SK-N-SH treated with all-trans-retinoic acid at 6 μM for 48 hours (cell line): ENCODE measurements at regions not wholly inside any gene's neighbourhood (a gene's known extent, or its start where the extent isn't known, plus 50 kb on each side); places are given as distances from the start of the nearest gene placed in this dataset.

Experiments
- ATAC-seq: fragments of 200-7000 bp; cut with Tn5 transposase; 3 replicates; pipeline ENCODE4 v1.9.1; 2020; ENCODE audit warnings: mild to moderate bottlenecking, moderate library complexity
- ARNTL ChIP-seq: fragments of 450-650 bp; formaldehyde crosslinking; IDR thresholded peaks from 2 replicates; pipeline ENCODE4 v1.5.0; 2020; ENCODE audit warnings: low read depth, mild to moderate bottlenecking, moderate library complexity, borderline replicate concordance
- BACH2 ChIP-seq: fragments of 250-450 bp; sonication (Bioruptor Pico); IDR thresholded peaks from 2 replicates; pipeline ENCODE4 v1.9.0; 2021; ENCODE audit warnings: mild to moderate bottlenecking, borderline replicate concordance
- ESRRG ChIP-seq: fragments of 250-450 bp; sonication (Bioruptor Pico); IDR thresholded peaks from 2 replicates; pipeline ENCODE4 v1.6.1; 2021; ENCODE audit warnings: mild to moderate bottlenecking
- GLIS3 ChIP-seq: fragments of 250-450 bp; sonication (Bioruptor Pico); IDR thresholded peaks from 2 replicates; pipeline ENCODE4 v1.5.0; 2020; ENCODE audit warnings: mild to moderate bottlenecking, moderate library complexity
- ISL1 ChIP-seq: fragments of 250-450 bp; sonication (Bioruptor Pico); IDR thresholded peaks from 2 replicates; pipeline ENCODE4 v2.1.2; 2022; ENCODE audit warnings: mild to moderate bottlenecking, moderate library complexity
- PPARA ChIP-seq: fragments of 250-450 bp; sonication (Bioruptor Pico); IDR thresholded peaks from 2 replicates; pipeline ENCODE4 v1.5.0; 2020; ENCODE audit warnings: mild to moderate bottlenecking, borderline replicate concordance
- RARB ChIP-seq: fragments of 250-450 bp; sonication (Bioruptor Pico); IDR thresholded peaks from 2 replicates; pipeline ENCODE4 v1.8.0; 2021; ENCODE audit warnings: mild to moderate bottlenecking, moderate library complexity
- SNAI2 ChIP-seq: fragments of 250-450 bp; sonication (Bioruptor Pico); IDR thresholded peaks from 2 replicates; pipeline ENCODE4 v1.5.0; 2020; ENCODE audit warnings: mild to moderate bottlenecking, moderate library complexity
- TCF4 ChIP-seq: fragments of 250-450 bp; sonication (Bioruptor Pico); IDR thresholded peaks from 2 replicates; pipeline ENCODE4 v1.8.0; 2021; ENCODE audit warnings: mild to moderate bottlenecking, moderate library complexity, borderline replicate concordance
- TOX ChIP-seq: fragments of 250-450 bp; sonication (Bioruptor Pico); IDR thresholded peaks from 2 replicates; pipeline ENCODE4 v1.8.0; 2021; ENCODE audit warnings: mild to moderate bottlenecking, moderate library complexity, borderline replicate concordance
- TSHZ2 ChIP-seq: fragments of 250-450 bp; sonication (Bioruptor Pico); IDR thresholded peaks from 2 replicates; pipeline ENCODE4 v1.5.0; 2020; ENCODE audit warnings: mild to moderate bottlenecking, moderate library complexity
- ZC3H10 ChIP-seq: fragments of 250-450 bp; sonication (Bioruptor Pico); IDR thresholded peaks from 2 replicates; pipeline ENCODE4 v1.5.1; 2021; ENCODE audit warnings: mild to moderate bottlenecking, moderate library complexity
- ZFP30 ChIP-seq: fragments of 450-650 bp; formaldehyde crosslinking; IDR thresholded peaks from 2 replicates; pipeline ENCODE4 v1.5.0; 2022; ENCODE audit warnings: mild to moderate bottlenecking, moderate library complexity
- ZNF565 ChIP-seq: fragments of 450-650 bp; formaldehyde crosslinking; conservative IDR thresholded peaks from 2 replicates; pipeline ENCODE4 v1.5.0; 2020; ENCODE audit warnings: low read depth, mild to moderate bottlenecking, moderate library complexity
- ZNF8 ChIP-seq: fragments of 450-650 bp; formaldehyde crosslinking; IDR thresholded peaks from 2 replicates; pipeline ENCODE4 v1.5.0; 2020; ENCODE audit warnings: mild to moderate bottlenecking, moderate library complexity
- TF ChIP-seq, protein P1 (sequence below): fragments of 250-450 bp; sonication (Bioruptor Pico); IDR thresholded peaks from 2 replicates; pipeline ENCODE4 v1.5.1; 2020; ENCODE audit warnings: low read depth, mild to moderate bottlenecking, moderate library complexity
- TF ChIP-seq, protein P2 (sequence below): fragments of 250-450 bp; sonication (Bioruptor Pico); IDR thresholded peaks from 2 replicates; pipeline ENCODE4 v1.5.1; 2021; ENCODE audit warnings: mild to moderate bottlenecking, moderate library complexity
- TF ChIP-seq, protein P3 (sequence below): fragments of 250-450 bp; sonication (Bioruptor Pico); IDR thresholded peaks from 2 replicates; pipeline ENCODE4 v1.8.0; 2020; ENCODE audit warnings: mild to moderate bottlenecking, moderate library complexity, borderline replicate concordance

DNA sequence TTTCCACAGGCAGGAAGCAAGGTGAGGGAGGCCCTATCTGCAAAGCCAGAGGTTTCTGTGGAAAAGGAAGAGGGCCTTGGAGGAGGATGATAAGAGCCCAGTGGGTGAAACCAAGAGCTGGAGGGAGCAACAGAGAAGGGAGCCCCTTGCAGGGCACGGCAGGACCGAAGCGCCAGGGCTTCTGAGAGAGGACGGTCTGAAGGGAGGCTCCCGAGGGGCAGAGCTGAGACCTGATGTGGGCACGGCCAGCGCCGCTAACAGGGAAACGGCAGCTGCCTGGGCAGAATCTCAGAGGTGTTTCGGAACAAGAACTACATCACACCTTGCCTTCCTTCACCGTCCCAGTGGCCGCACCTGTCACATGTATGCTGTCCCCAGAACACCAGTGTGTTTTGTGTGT lies 144.3 kb upstream of the ADARB2 start (continued):
- TF ChIP-seq BACH2 (no peak), ZC3H10 (CRISPR knock-in tag) (no peak)
- TF ChIP-seq, all 23 proteins: peak for 0

DNA sequence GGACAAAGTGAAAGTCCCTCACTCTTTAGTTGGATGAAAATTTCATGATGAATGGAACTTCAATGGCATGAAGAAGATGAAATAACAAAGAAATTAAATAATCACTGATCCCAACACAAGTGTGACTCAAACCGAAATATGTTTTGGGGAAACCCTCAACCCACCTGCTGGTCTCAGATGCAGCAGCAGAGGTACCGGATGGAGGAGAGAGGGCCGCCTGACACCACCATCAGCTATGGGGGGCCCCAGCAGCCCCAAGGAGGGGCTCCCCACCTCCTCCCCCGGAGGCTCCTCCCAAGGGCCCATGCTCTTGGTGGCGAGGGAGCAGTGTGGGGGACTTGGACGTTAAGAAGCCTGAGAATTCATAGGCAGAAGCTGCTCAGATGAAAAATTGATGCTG lies 137.2 kb upstream of the ADARB2 start:
- no peak for TF ChIP-seq RARB
- no peak for TF ChIP-seq ZC3H10 (CRISPR knock-in tag)
- TF ChIP-seq ZFP30, result no peak
- TF ChIP-seq, protein P1, sequence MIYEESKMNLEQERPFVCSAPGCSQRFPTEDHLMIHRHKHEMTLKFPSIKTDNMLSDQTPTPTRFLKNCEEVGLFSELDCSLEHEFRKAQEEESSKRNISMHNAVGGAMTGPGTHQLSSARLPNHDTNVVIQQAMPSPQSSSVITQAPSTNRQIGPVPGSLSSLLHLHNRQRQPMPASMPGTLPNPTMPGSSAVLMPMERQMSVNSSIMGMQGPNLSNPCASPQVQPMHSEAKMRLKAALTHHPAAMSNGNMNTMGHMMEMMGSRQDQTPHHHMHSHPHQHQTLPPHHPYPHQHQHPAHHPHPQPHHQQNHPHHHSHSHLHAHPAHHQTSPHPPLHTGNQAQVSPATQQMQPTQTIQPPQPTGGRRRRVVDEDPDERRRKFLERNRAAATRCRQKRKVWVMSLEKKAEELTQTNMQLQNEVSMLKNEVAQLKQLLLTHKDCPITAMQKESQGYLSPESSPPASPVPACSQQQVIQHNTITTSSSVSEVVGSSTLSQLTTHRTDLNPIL, result no peak
- TF ChIP-seq SNAI2, result no peak
- no peak for TF ChIP-seq GLIS3 (CRISPR knock-in tag)
- no peak for TF ChIP-seq BACH2
- TF ChIP-seq, protein P2, sequence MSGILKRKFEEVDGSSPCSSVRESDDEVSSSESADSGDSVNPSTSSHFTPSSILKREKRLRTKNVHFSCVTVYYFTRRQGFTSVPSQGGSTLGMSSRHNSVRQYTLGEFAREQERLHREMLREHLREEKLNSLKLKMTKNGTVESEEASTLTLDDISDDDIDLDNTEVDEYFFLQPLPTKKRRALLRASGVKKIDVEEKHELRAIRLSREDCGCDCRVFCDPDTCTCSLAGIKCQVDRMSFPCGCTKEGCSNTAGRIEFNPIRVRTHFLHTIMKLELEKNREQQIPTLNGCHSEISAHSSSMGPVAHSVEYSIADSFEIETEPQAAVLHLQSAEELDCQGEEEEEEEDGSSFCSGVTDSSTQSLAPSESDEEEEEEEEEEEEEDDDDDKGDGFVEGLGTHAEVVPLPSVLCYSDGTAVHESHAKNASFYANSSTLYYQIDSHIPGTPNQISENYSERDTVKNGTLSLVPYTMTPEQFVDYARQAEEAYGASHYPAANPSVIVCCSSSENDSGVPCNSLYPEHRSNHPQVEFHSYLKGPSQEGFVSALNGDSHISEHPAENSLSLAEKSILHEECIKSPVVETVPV (CRISPR knock-in tag), result no peak
- no peak for TF ChIP-seq TCF4 (CRISPR knock-in tag)
- TF ChIP-seq PPARA (CRISPR knock-in tag), result no peak
- TF ChIP-seq ZNF565 (CRISPR knock-in tag), result no peak
- TF ChIP-seq, protein P3, sequence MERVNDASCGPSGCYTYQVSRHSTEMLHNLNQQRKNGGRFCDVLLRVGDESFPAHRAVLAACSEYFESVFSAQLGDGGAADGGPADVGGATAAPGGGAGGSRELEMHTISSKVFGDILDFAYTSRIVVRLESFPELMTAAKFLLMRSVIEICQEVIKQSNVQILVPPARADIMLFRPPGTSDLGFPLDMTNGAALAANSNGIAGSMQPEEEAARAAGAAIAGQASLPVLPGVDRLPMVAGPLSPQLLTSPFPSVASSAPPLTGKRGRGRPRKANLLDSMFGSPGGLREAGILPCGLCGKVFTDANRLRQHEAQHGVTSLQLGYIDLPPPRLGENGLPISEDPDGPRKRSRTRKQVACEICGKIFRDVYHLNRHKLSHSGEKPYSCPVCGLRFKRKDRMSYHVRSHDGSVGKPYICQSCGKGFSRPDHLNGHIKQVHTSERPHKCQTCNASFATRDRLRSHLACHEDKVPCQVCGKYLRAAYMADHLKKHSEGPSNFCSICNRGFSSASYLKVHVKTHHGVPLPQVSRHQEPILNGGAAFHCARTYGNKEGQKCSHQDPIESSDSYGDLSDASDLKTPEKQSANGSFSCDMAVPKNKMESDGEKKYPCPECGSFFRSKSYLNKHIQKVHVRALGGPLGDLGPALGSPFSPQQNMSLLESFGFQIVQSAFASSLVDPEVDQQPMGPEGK (CRISPR knock-in tag), result no peak
- TF ChIP-seq ARNTL, result no peak
- no peak for TF ChIP-seq ISL1
- TF ChIP-seq TSHZ2, result no peak
- no peak for ATAC-seq

DNA sequence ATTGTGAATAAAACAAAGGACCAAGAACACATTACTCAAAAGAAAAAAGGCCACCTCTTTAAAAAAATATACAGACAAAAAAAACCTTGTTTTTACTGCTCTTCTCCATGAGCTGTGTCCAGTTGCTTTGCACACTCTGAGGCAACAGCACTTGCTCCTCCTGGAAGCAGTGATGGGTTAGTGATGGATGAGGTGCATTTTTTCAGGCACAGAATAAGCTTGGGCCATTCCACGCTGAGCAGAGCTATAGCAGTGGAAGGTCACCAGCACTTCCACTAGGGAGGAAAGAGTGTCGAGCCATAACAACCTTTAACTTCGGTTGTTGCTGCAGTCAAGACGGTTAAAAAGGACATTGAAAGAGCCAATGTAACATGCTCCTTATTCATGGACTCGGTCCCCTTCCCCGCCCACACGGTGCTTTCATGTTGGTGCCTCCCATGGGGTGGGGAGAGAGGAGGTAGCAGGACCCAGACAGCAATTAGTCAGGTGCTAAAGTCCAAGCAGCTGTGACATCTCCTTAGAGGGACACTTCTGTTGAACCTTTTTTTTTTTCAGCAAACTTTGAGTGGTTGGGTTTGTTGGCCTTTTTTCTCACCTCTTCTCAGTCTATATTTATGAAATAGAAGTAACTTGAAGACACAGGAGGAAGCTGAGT lies 136.5 kb upstream of the ADARB2 start:
- ATAC-seq, result no peak

DNA sequence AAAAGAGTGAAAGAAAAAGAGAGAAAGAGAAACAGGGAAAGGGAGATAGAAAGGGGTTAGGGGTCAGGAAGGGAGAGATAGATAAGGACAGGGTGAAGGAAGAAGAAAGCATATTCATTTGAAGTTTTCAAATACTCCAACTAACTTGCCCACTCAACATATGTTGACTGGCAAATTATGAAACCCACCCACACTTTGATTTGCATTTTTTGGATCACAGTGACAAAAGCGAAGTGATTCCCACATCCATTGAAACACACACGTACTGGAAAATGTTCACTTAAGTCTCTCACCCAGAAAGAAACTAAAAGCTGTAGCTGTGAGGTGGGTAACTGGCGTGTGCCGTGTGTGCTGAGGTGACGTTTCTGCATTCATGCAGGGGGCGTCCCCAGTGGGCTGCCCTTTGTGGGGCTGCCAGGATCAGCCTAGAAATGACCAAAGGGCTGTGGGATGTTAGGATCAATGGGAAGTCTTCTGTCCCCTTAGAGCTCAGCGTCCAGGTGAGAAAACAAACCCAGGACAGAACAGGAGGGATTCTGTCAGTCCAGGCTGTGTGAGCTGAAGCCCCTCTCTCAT lies 134.9 kb upstream of the ADARB2 start:
- no peak for ATAC-seq
- TF ChIP-seq, protein P1, result no peak
- no peak for TF ChIP-seq BACH2
- no peak for TF ChIP-seq TSHZ2
- no peak for TF ChIP-seq TOX (CRISPR knock-in tag)
- TF ChIP-seq, protein P2 (CRISPR knock-in tag), result no peak
- TF ChIP-seq ZNF565 (CRISPR knock-in tag), result no peak
- no peak for TF ChIP-seq RARB
- no peak for TF ChIP-seq ZNF8 (CRISPR knock-in tag)

More for the DNA sequence above, 136.5 kb upstream of the ADARB2 start:
- TF ChIP-seq ESRRG (CRISPR knock-in tag) (no peak), TCF4 (CRISPR knock-in tag) (no peak), ZNF8 (CRISPR knock-in tag) (no peak), ISL1 (no peak)
